Astrocyte (in vitro differentiated cells and primary cell): ENCODE measurements at regions not wholly inside any gene's neighbourhood (a gene's known extent, or its start where the extent isn't known, plus 50 kb on each side); places are given as distances from the start of the nearest gene placed in this dataset.

Source experiments
- DNase-seq: peaks from one replicate; pipeline ENCODE4 v3.0.0-alpha.2; 2010; ENCODE audit warnings: low read depth
- FAIRE-seq: peaks from 2 replicates; lab custom pipeline; 2011; peaks lifted over from hg19 to GRCh38; lab: Jason Lieb, UNC
- H2AFZ ChIP-seq: 2 replicates; pipeline ENCODE4 v1.6.0; 2012; ENCODE audit warnings: low read depth, low read length, inconsistent platforms
- H3K27ac ChIP-seq: 2 replicates; pipeline ENCODE4 v1.5.1; 2011; ENCODE audit warnings: low read depth, low read length, inconsistent platforms
- H3K27me3 ChIP-seq: 2 replicates; pipeline ENCODE4 v1.6.0; 2011; ENCODE audit warnings: low read length, inconsistent platforms; ENCODE audit not compliant: insufficient read depth
- H3K36me3 ChIP-seq: 2 replicates; pipeline ENCODE4 v1.5.1; 2011; ENCODE audit warnings: low read length, inconsistent platforms; ENCODE audit not compliant: insufficient read depth
- H3K4me1 ChIP-seq: 2 replicates; pipeline ENCODE4 v1.5.1; 2011; ENCODE audit warnings: low read length, inconsistent platforms; ENCODE audit not compliant: insufficient read depth
- H3K4me2 ChIP-seq: 2 replicates; pipeline ENCODE4 v1.6.0; 2012; ENCODE audit warnings: low read length, inconsistent platforms
- H3K4me3 ChIP-seq: 2 replicates; pipeline ENCODE4 v1.5.1; 2011; ENCODE audit warnings: low read depth, mild to moderate bottlenecking, low read length, inconsistent platforms; ENCODE audit not compliant: insufficient read depth
- H3K79me2 ChIP-seq: 2 replicates; pipeline ENCODE4 v1.6.0; 2012; ENCODE audit warnings: mild to moderate bottlenecking, low read length, inconsistent platforms; ENCODE audit not compliant: insufficient read depth
- H3K9ac ChIP-seq: 2 replicates; pipeline ENCODE4 v1.6.0; 2012; ENCODE audit warnings: mild to moderate bottlenecking, low read length, inconsistent platforms
- H3K9me3 ChIP-seq: 2 replicates; pipeline ENCODE4 v1.5.1; 2012; ENCODE audit warnings: low read depth, mild to moderate bottlenecking, low read length, inconsistent platforms; ENCODE audit not compliant: insufficient read depth
- H4K20me1 ChIP-seq: 2 replicates; pipeline ENCODE4 v1.6.0; 2012; ENCODE audit warnings: low read length, inconsistent platforms; ENCODE audit not compliant: insufficient read depth
- H3K27ac Mint-ChIP-seq: one replicate; pipeline ENCODE4 v1.8.0; 2021; ENCODE audit warnings: mild to moderate bottlenecking, mixed read lengths; ENCODE audit not compliant: unreplicated experiment
- H3K27me3 Mint-ChIP-seq: one replicate; pipeline ENCODE4 v1.8.0; 2021; ENCODE audit warnings: low read depth, mixed read lengths; ENCODE audit not compliant: unreplicated experiment
- H3K36me3 Mint-ChIP-seq: one replicate; pipeline ENCODE4 v1.8.0; 2021; ENCODE audit warnings: low read depth, mixed read lengths; ENCODE audit not compliant: unreplicated experiment
- H3K4me1 Mint-ChIP-seq: one replicate; pipeline ENCODE4 v1.8.0; 2021; ENCODE audit warnings: low read depth, mixed read lengths; ENCODE audit not compliant: unreplicated experiment
- H3K4me3 Mint-ChIP-seq: one replicate; pipeline ENCODE4 v1.8.0; 2021; ENCODE audit warnings: mild to moderate bottlenecking, moderate library complexity, mixed read lengths; ENCODE audit not compliant: unreplicated experiment
- H3K9me3 Mint-ChIP-seq: one replicate; pipeline ENCODE4 v1.8.0; 2021; ENCODE audit warnings: mild to moderate bottlenecking, mixed read lengths; ENCODE audit not compliant: unreplicated experiment
- EZH2 ChIP-seq: IDR thresholded peaks from 2 replicates; pipeline ENCODE4 v1.6.1; 2012; ENCODE audit warnings: mild to moderate bottlenecking, low read length, inconsistent platforms; ENCODE audit not compliant: insufficient read depth
- TF ChIP-seq, protein P1 (sequence below): IDR thresholded peaks from 2 replicates; pipeline ENCODE4 v1.5.1; 2011; ENCODE audit warnings: low read depth, mild to moderate bottlenecking, inconsistent platforms, low read length, moderate library complexity; ENCODE audit not compliant: insufficient read depth

DNA sequence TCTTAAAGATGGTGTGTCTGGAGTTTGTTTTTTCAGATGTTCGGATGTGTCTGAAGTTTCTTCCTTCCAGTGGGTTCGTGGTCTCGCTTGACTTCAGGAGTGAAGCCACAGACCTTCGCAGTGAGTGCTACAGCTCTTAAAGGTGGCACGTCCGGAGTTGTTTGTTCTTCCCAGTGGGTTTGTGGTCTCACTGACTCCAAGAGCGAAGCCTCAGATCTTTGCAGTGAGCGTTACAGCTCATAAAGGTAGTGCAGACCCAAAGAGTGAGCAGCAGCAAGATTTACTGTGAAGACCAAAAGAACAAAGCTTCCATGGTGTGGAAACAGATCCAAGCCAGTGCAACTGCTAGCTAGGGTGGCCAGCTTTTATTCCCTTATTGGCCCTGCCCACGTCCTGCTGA lies 1430.4 kb upstream of the B3GALT2 start:
- H3K4me3 ChIP-seq: no peak overlapping the region
- H2AFZ ChIP-seq: no peak overlapping the region
- no peaks in the 10 kb centered on the region for H3K79me2 ChIP-seq
- FAIRE-seq (no peak), DNase-seq (no peak)
- Mint-ChIP-seq H3K4me1 (no peaks in the 10 kb centered on the region), H3K27ac (no peak overlapping the region), H3K36me3 (peaks cover 2% of the 10 kb centered on the region), H3K27me3 (no peaks in the 10 kb centered on the region), H3K4me3 (no peak overlapping the region), H3K9me3 (no peaks in the 10 kb centered on the region)
- no peaks in the 10 kb centered on the region for H4K20me1 ChIP-seq
- H3K4me1 ChIP-seq: no peaks in the 10 kb centered on the region
- H3K36me3 ChIP-seq: no peaks in the 10 kb centered on the region
- H3K9me3 ChIP-seq: no peaks in the 10 kb centered on the region
- H3K9ac ChIP-seq: no peak overlapping the region
- no peak overlapping the region for H3K4me2 ChIP-seq
- H3K27ac ChIP-seq: no peak overlapping the region
- TF ChIP-seq, protein P1, sequence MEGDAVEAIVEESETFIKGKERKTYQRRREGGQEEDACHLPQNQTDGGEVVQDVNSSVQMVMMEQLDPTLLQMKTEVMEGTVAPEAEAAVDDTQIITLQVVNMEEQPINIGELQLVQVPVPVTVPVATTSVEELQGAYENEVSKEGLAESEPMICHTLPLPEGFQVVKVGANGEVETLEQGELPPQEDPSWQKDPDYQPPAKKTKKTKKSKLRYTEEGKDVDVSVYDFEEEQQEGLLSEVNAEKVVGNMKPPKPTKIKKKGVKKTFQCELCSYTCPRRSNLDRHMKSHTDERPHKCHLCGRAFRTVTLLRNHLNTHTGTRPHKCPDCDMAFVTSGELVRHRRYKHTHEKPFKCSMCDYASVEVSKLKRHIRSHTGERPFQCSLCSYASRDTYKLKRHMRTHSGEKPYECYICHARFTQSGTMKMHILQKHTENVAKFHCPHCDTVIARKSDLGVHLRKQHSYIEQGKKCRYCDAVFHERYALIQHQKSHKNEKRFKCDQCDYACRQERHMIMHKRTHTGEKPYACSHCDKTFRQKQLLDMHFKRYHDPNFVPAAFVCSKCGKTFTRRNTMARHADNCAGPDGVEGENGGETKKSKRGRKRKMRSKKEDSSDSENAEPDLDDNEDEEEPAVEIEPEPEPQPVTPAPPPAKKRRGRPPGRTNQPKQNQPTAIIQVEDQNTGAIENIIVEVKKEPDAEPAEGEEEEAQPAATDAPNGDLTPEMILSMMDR: no peak
- no peak for TF ChIP-seq EZH2
- no peaks in the 10 kb centered on the region for H3K27me3 ChIP-seq

DNA sequence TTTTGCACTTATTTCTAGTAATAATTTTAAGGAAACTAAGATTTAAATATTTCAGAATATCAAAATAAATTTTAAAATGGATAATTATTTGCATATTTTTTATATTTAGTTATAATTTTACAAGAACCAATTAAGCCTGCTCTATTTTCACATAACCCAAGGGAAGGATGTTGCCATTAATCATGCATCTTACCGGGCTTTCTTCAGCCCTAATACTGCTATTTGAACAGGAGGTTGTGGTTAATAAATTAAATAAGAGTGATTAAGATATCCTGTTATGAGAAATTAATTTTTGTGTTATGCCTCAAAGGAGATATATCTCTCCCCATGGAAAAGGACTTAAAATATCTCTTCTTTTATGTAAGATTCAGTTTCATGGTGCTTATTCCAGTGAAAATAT lies 1415.8 kb upstream of the B3GALT2 start:
- no peaks in the 10 kb centered on the region for H3K4me1 ChIP-seq
- no peak for FAIRE-seq
- H3K4me2 ChIP-seq: no peak overlapping the region
- no peak overlapping the region for H2AFZ ChIP-seq
- H3K9me3 Mint-ChIP-seq: peaks cover under 1% of the 10 kb centered on the region
- no peak overlapping the region for H3K9ac ChIP-seq
- no peak for DNase-seq
- H3K9me3 ChIP-seq: no peaks in the 10 kb centered on the region
- TF ChIP-seq, protein P1: no peak
- no peak for TF ChIP-seq EZH2
- no peak overlapping the region for H3K4me3 ChIP-seq
- no peak overlapping the region for H3K27ac ChIP-seq
- no peak overlapping the region for H3K27ac Mint-ChIP-seq
- no peaks in the 10 kb centered on the region for H4K20me1 ChIP-seq
- H3K27me3 ChIP-seq: no peaks in the 10 kb centered on the region
- no peaks in the 10 kb centered on the region for H3K36me3 ChIP-seq
- no peak overlapping the region for H3K4me3 Mint-ChIP-seq
- H3K79me2 ChIP-seq: no peaks in the 10 kb centered on the region
- H3K36me3 Mint-ChIP-seq: no peaks in the 10 kb centered on the region
- no peaks in the 10 kb centered on the region for H3K27me3 Mint-ChIP-seq
- H3K4me1 Mint-ChIP-seq: no peaks in the 10 kb centered on the region

DNA sequence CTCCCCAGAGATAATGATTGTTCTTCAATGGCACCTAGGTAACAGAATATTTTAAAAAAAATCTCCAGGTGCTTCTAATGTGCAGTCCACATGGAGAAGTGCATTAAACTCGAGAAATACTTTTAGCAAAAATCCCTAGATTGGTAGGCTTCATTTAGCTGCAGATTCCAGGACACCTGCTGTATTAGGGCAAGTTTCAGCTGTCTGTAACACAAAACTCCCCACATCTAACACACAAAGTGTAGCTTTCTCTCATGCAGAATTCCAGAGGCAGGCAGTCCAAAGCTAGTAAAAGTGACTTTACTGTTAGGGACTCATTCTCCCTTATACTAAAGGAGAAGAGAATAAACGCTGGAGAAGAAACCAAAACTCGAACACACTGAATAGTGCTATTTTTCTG lies 1414.3 kb upstream of the B3GALT2 start:
- H3K27ac ChIP-seq: no peak overlapping the region
- H2AFZ ChIP-seq: no peak overlapping the region
- no peaks in the 10 kb centered on the region for H3K36me3 ChIP-seq
- H3K9me3 ChIP-seq: no peaks in the 10 kb centered on the region
- H3K79me2 ChIP-seq: no peaks in the 10 kb centered on the region
- H3K4me3 ChIP-seq: no peak overlapping the region
- H3K27me3 ChIP-seq: no peaks in the 10 kb centered on the region
- Mint-ChIP-seq H3K4me1 (no peaks in the 10 kb centered on the region), H3K27me3 (no peaks in the 10 kb centered on the region), H3K4me3 (no peak overlapping the region), H3K27ac (no peak overlapping the region), H3K36me3 (no peaks in the 10 kb centered on the region), H3K9me3 (no peaks in the 10 kb centered on the region)
- FAIRE-seq: no peak
- TF ChIP-seq, protein P1: no peak
- TF ChIP-seq EZH2: no peak
- H3K4me2 ChIP-seq: no peak overlapping the region
- H3K4me1 ChIP-seq: no peaks in the 10 kb centered on the region
- H3K9ac ChIP-seq: no peak overlapping the region
- no peak for DNase-seq
- no peaks in the 10 kb centered on the region for H4K20me1 ChIP-seq
